ENCODE measurements at regions not wholly inside any gene's neighbourhood (a gene's known extent, or its start where the extent isn't known, plus 50 kb on each side); places are given as distances from the start of the nearest gene placed in this dataset.

GRCh38 chr5:142432369-142432863 is 107.6 kb upstream of the SPRY4 start:
- DNase-seq: no peak

- no peak for DNase-seq
Measured at GRCh38 chr5:142428773-142429473, 104.1 kb upstream of the SPRY4 start.

GRCh38 chr5:142428036-142428772 is 103.4 kb upstream of the SPRY4 start:
- DNase-seq: no peak

- no peak for DNase-seq
Measured at GRCh38 chr5:142427529-142427928, 102.7 kb upstream of the SPRY4 start.

- no peak for DNase-seq
Measured at GRCh38 chr5:142427015-142427364, 102.2 kb upstream of the SPRY4 start.

- DNase-seq: peak in 1 of 2 donors; percentile 10
Measured at GRCh38 chr5:142426129-142427014, 101.6 kb upstream of the SPRY4 start.

GRCh38 chr5:142425286-142426065 is 100.7 kb upstream of the SPRY4 start:
- DNase-seq: no peak

GRCh38 chr5:142422429-142422828 is 97.6 kb upstream of the SPRY4 start:
- no peak for DNase-seq

GRCh38 chr5:142421621-142422397 is 97.0 kb upstream of the SPRY4 start:
- DNase-seq: no peak

- no peak for DNase-seq
Measured at GRCh38 chr5:142421228-142421617, 96.4 kb upstream of the SPRY4 start.

GRCh38 chr5:142420561-142421227 is 95.9 kb upstream of the SPRY4 start:
- no peak for DNase-seq

GRCh38 chr5:142412581-142412980 is 87.8 kb upstream of the SPRY4 start:
- no peak for DNase-seq

- DNase-seq: no peak
Measured at GRCh38 chr5:142411656-142412425, 87.0 kb upstream of the SPRY4 start.

GRCh38 chr5:142411103-142411502 is 86.3 kb upstream of the SPRY4 start:
- no peak for DNase-seq

GRCh38 chr5:142408981-142409481 is 84.2 kb upstream of the SPRY4 start:
- no peak for DNase-seq

GRCh38 chr5:142408536-142408935 is 83.7 kb upstream of the SPRY4 start:
- no peak for DNase-seq

GRCh38 chr5:142405814-142406395 is 81.1 kb upstream of the SPRY4 start:
- DNase-seq: no peak

GRCh38 chr5:142405023-142405422 is 80.2 kb upstream of the SPRY4 start:
- DNase-seq: no peak

- DNase-seq: no peak
Measured at GRCh38 chr5:142404046-142404477, 79.2 kb upstream of the SPRY4 start.

- no peak for DNase-seq
Measured at GRCh38 chr5:142403583-142403982, 78.8 kb upstream of the SPRY4 start.
